DMS 273 (cell line): ENCODE measurements at regions not wholly inside any gene's neighbourhood (a gene's known extent, or its start where the extent isn't known, plus 50 kb on each side); places are given as distances from the start of the nearest gene placed in this dataset.

Experiments
- DNase-seq: peaks from one replicate; lab custom pipeline; 2025; ENCODE audit not compliant: unreplicated experiment; lab: John Stamatoyannopoulos, UW

- DNase-seq = peak; percentile 39
Measured at GRCh38 chr17:36752096-36752888, 150.9 kb downstream of the MRM1 start.

GRCh38 chr17:36755586-36755985 is 154.2 kb downstream of the MRM1 start:
- peak; percentile 59 for DNase-seq

DNA sequence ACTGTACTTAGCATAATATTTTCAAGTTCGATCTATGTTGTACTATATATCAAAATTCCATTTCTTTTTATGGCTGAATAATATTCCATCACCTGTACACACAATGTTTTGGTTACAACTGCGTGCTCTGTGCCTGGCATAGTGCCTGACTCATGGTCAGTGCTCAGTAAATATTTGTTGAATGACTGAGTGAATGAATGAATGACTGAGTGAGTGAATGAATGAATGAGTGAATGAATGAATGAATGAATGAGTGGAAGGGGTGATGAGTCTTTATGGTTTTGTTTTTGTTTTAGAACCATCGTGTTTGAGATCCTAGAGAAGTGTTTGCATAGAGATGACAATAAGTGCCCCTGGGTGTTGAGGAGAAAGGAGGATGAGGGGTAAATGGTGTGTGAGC is 155.3 kb downstream of the MRM1 start:
- DNase-seq = no peak

DNA sequence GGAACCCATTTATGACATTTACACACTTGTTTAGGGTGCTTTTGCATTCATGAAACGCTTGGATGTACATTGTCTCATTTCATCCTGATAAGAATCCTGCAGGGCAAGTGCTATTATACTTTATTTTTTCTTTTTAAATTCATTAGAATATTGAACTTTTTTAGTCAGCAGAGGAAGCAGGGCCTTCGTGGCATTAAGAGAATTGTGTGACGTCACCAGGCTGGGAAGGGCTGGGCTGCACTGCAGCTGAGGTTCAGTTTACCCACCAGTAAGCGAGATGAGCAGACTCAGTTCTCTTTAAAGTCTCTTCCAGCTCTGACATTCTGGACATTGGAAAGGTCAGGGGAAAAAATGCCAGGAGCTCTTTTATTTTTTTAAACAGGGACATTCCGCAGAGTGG is 159.0 kb downstream of the MRM1 start:
- DNase-seq = no peak

DNA sequence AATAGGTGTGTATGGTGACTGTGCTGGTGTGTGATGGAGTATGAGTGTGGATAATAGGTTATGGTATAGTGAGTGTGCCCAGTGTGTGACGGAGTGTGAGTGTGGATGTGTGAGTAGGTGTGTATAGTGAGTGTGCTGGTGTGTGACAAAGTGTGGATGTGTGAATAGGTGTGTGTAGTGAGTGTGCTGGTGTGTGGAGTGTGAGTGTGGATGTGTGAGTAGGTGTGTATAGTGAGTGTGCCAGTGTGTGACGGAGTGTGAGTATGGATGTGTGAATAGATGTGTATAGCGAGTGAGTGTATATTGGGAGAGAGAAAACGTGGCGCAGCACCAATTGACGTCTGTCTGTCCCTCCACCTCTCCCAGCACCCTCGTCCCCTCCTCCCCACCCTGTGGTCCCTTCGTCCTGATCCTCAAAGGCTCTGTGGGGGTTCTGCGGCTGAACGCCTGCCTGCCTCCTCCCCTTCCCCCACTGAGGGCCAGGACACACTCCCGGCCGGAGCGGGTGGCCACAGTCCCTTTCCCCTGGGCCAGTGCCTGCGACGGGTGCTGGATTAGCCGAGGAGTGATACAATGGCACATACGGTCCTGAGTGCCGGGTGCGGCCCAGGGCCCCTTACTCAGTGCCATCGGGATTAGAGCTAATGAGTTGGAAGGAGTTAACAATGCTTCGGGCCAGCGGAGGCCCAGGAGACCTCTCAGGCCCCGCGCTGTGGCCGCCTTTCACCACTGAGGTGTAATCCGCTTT is 160.0 kb downstream of the MRM1 start:
- DNase-seq = no peak

DNA sequence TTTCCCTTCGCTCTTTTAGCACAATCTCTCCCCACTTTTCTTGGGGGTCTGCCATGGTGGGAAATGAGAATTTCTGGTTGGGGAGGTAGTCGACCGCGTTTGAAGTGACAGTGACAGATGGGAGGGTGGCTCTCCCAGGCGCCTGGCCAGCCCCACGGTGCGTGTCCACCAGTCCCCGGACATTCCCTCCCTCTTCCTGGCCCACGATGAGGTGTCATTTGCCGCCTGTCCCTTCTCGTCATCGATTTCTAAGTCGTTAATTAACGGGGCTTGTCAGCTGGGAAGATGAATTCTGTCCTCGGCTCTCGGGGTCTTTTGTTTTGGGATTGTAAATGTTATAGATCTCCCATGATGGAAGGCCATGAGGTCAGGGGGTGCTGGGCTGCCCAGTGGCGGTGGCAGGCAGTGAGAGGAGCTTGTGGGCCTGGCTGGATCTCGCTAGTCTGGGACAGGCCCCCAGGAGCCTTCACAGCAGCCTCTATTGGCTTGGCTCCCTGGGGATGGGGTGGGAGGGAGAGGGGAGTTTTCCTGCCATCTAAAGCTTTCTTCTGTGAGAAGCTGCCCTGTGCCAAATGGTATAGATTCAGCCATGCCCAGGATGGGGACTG is 164.2 kb downstream of the MRM1 start:
- no peak for DNase-seq

DNA sequence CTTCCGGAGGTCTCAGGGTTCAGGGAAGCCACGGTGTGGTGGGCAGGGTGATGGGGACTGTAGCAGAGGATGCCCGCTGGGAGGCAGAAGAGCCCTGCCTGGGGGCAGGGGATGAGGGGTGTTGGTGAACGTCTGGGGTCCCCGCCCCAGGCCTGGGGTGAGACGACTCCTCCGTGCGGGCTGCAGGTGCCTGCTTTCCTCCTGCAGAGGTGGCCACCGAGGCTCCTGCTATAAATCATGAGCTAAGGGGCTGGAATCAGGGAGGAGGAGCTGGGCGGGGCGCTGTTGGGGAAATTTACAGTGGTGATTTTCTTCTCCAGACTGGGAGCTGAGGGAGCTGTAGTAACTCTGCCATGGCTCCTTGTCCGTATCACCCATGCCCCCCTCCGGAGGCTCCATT is 167.0 kb downstream of the MRM1 start:
- no peak for DNase-seq

DNA sequence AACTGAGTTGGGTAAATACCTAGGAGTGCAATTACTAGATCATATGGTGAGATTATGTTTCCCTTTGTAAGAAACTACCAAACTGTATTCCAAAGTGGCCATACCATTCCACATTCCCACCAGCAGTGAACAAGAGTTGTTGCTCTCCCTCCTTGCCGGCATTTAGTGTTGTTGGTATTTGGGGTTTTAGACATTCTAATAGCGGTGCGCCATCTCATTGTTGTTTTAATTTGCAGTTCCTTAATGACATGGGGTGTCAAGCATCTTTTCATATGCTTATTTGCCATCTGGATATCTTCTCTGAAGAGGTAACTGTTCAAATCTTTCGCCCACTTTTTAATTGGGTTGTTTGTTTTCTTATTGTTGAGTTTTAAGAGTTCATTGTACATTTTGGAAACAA is 164.2 kb upstream of the LHX1 start:
- no peak for DNase-seq

DNA sequence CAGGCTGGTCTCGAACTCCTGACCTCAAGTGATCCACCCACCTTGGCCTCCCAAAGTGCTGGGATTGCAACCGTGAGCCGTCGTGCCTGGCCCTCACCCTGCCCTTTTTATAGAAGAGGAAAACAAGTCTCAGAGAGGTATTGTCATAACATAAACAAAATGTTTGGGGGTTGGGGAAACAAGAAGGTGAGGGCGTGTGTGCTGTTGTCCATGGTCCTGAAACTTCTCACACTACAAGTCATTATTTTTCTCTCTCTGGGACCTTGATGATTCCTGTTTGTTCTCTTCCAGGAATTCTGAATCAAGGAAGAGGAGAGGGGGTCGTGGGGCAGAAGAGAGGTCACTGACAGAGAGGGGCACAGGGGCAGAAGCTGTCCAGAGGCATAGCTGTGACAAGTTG is 160.2 kb upstream of the LHX1 start:
- DNase-seq = peak; percentile 25

GRCh38 chr17:36778448-36778847 is 158.8 kb upstream of the LHX1 start:
- no peak for DNase-seq

- DNase-seq = no peak
Measured at GRCh38 chr17:36779550-36779949, 157.7 kb upstream of the LHX1 start.

DNA sequence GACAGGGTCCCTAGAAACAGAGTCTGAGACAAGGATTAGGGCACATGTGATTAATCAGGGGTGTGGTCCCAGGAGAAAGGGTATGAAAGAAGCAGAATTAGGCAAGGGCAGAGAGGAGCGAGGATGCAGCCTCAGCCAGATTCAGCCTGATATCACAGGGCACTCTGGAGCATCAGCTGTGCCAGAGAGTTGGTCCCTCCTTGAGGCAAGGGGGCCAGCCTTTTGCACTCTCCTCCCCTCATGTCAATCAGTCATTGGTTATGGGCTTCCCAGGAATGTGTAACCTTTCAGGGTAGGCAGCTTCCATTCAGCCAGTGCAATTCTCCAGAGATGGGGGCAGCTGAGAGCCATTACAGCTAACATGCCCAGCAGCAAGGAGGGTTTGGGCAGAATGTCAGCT is 152.6 kb upstream of the LHX1 start:
- DNase-seq = no peak

DNA sequence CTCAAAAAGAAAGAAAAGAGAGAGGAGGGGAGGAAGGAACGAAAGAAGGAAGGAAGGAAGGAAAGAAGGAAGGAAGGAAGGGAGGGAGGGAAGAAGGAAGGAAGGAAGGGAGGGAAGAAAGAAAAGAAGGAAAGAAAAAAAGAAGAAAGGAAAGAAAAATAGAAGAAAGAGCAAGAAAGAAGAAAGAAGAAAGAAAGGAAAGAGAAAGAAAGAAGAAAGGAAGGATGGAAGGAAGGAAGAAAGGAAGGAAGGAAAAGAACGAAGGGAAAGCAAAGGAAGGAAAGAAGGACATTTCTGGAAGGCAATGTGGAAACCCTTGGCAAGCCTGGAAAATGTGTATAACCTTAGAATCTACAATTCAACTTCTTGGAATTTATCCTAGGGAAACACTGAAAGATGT is 150.4 kb upstream of the LHX1 start:
- no peak for DNase-seq

- DNase-seq = peak; percentile 13
Measured at GRCh38 chr17:36791150-36791941, 145.9 kb upstream of the LHX1 start.

GRCh38 chr17:36791942-36792475 is 145.3 kb upstream of the LHX1 start:
- no peak for DNase-seq

DNA sequence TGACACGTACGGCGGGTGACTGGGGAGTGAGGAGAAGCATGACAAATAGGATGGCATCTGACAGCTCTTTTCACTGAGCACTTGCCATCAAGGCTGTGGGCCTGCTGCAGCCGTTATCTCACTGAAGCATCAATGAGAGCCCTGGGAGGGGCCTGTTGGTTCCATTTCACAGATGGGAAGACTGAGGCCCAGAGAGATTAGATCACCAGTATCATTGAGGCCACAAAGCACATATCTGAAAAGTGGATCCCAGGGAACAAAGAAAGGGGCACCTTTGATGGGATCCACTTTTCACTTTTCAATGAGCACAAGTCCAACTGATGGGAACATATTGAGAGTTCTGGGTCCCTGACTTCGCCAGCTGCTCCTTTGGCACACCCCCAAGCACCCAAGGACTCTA is 144.4 kb upstream of the LHX1 start:
- DNase-seq = peak; percentile 59

- no peak for DNase-seq
Measured at GRCh38 chr17:36793976-36794375, 143.3 kb upstream of the LHX1 start.

DNA sequence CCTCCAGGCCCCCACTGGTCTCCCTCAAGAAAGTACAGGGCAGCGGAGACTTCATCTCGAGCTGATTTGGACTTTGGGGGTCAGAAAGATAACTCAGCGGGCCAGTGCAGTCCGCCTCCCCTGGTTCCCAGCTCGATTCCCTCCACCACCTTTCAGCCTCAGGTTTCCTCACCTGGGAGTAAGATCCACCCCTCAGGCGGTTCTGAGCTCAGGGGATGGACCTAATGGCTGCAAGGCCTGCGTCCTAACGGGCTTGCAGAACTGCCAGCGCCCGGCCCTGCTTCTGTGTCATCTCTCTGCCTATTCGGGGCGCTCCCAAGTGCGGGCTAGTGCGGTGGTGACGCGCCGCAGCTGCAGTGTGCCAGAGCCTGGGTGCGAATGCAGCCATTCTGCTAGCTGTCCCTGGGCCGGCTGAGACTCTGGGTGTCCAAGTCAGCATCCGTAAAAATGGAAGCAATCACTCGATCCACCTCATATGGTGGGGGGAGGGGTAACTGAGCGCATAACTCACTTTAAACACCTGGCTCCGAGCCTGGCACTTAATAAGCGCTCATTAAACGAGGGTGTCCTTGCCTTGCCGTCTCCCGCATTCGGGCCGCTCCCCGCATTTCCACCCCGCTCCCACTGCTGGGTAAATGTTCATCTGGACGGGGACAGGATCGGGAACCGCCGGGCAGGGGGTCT is 129.6 kb upstream of the LHX1 start:
- DNase-seq = peak; percentile 31

DNA sequence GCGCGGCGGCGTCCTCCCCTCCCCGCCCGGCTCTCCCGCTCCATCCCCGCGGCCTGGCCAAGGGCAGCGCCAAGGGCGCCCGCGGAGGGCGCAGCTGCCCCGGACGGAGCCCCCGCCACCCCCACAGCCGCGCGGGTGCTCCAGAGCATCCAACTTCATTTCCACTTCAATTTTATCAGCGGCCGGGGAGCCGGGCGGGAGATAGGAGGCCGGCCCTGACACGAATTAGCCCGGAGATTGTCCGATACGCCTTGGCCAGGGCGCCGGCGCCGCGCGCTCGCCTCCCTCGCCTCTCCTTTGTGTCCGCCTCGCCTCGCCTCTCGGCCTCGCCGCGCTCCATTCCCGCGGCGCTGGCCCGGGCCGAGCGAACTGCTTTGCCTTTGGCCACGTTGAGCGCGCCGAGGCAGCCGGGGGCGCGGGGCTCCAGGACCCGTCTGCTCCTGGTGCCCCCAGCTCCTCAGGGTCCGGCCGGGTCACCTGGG is 129.1 kb upstream of the LHX1 start:
- peak; percentile 63 for DNase-seq

GRCh38 chr17:36812762-36813161 is 124.5 kb upstream of the LHX1 start:
- peak; percentile 42 for DNase-seq
